Subcutaneous abdominal adipose tissue (tissue), 5 donors: ENCODE measurements at regions not wholly inside any gene's neighbourhood (a gene's known extent, or its start where the extent isn't known, plus 50 kb on each side); places are given as distances from the start of the nearest gene placed in this dataset.
"Not testable (repeated sequence)": the region's sequence is repeated elsewhere in the genome, so short reads cannot be mapped to it uniquely, and the experiment has no call there.

Experiments
- H3K27ac ChIP-seq: one replicate; pipeline ENCODE4 v1.7.0; 2013; ENCODE audit warnings: low read depth, mild to moderate bottlenecking, inconsistent platforms, low read length, moderate library complexity
- H3K27me3 ChIP-seq, 5 donors: one replicate each; pipeline ENCODE4 v1.7.0; 2013; ENCODE audit warnings: low read length in 5 of 5, inconsistent platforms in 1 of 5; ENCODE audit not compliant: control insufficient read depth in 5 of 5, insufficient read depth in 4 of 5
- H3K36me3 ChIP-seq, 5 donors: one replicate each; pipeline ENCODE4 v1.7.0; 2013; ENCODE audit warnings: low read length in 5 of 5; ENCODE audit not compliant: control insufficient read depth in 5 of 5, insufficient read depth in 5 of 5
- H3K4me1 ChIP-seq, 5 donors: one replicate each; pipeline ENCODE4 v1.7.0; 2013; ENCODE audit warnings: low read length in 5 of 5, mild to moderate bottlenecking in 3 of 5, moderate library complexity in 1 of 5; ENCODE audit not compliant: control insufficient read depth in 5 of 5, insufficient read depth in 5 of 5
- H3K4me3 ChIP-seq, 5 donors: one replicate each; pipeline ENCODE4 v1.7.0; 2013; ENCODE audit warnings: low read length in 5 of 5, low read depth in 1 of 5
- H3K9ac ChIP-seq, 5 donors: one replicate each; pipeline ENCODE4 v1.7.0; 2013; ENCODE audit warnings: low read length in 5 of 5, mild to moderate bottlenecking in 4 of 5, moderate library complexity in 3 of 5
- H3K9me3 ChIP-seq, 5 donors: one replicate each; pipeline ENCODE4 v1.7.0; 2013; ENCODE audit warnings: low read length in 5 of 5; ENCODE audit not compliant: control insufficient read depth in 5 of 5
- donor health status: healthy.
- donor health status: healthy.
- donor health status: healthy.
- donor health status: healthy.
- donor health status: healthy.

- Histone ChIP-seq H3K9me3 (no peaks in the 10 kb centered on the region), H3K4me3 (no peak overlapping the region), H3K27me3 (peaks cover 0 to 4% (median 0%) of the 10 kb centered on the region in 5 donors), H3K27ac (no peak overlapping the region), H3K36me3 (no peaks in the 10 kb centered on the region), H3K9ac (no peak overlapping the region), H3K4me1 (no peaks in the 10 kb centered on the region)
These were observed 80.7 kb upstream of the CHST15 start for GRCh38 chr10:124174071-124174566.

- H3K4me3 ChIP-seq, result no peak overlapping the region
- H3K9ac ChIP-seq, result no peak overlapping the region
- no peaks in the 10 kb centered on the region for H3K36me3 ChIP-seq
- no peaks in the 10 kb centered on the region for H3K9me3 ChIP-seq
- H3K4me1 ChIP-seq, result no peaks in the 10 kb centered on the region
- H3K27ac ChIP-seq, result no peak overlapping the region
- H3K27me3 ChIP-seq, result peaks cover 0 to 4% (median 0%) of the 10 kb centered on the region in 5 donors
These were observed 80.0 kb upstream of the CHST15 start for GRCh38 chr10:124173298-124173900.

- Histone ChIP-seq H3K4me3 (no peak overlapping the region), H3K4me1 (no peaks in the 10 kb centered on the region), H3K9me3 (no peaks in the 10 kb centered on the region), H3K27ac (no peak overlapping the region), H3K36me3 (no peaks in the 10 kb centered on the region), H3K27me3 (peaks cover 0 to 4% (median 0%) of the 10 kb centered on the region in 5 donors), H3K9ac (no peak overlapping the region)
These were observed 79.0 kb upstream of the CHST15 start for GRCh38 chr10:124172181-124172916.

GRCh38 chr10:124171561-124171960 lies 78.2 kb upstream of the CHST15 start:
- Histone ChIP-seq H3K36me3 (no peaks in the 10 kb centered on the region), H3K9me3 (no peaks in the 10 kb centered on the region), H3K27ac (no peak overlapping the region), H3K9ac (no peak overlapping the region), H3K4me1 (no peaks in the 10 kb centered on the region), H3K4me3 (no peak overlapping the region), H3K27me3 (peaks cover 0 to 4% (median 0%) of the 10 kb centered on the region in 5 donors)

- Histone ChIP-seq H3K9me3 (no peaks in the 10 kb centered on the region), H3K27me3 (peaks cover 0 to 4% (median 0%) of the 10 kb centered on the region in 5 donors), H3K4me3 (no peak overlapping the region), H3K4me1 (no peaks in the 10 kb centered on the region), H3K36me3 (no peaks in the 10 kb centered on the region), H3K27ac (no peak overlapping the region), H3K9ac (no peak overlapping the region)
These were observed 77.2 kb upstream of the CHST15 start for GRCh38 chr10:124170631-124171030.

GRCh38 chr10:124168991-124169802 lies 75.8 kb upstream of the CHST15 start:
- no peaks in the 10 kb centered on the region for H3K4me1 ChIP-seq
- peaks cover 0 to 4% (median 0%) of the 10 kb centered on the region in 5 donors for H3K27me3 ChIP-seq
- no peak overlapping the region for H3K9ac ChIP-seq
- H3K27ac ChIP-seq, result no peak overlapping the region
- no peaks in the 10 kb centered on the region for H3K9me3 ChIP-seq
- no peak overlapping the region for H3K4me3 ChIP-seq
- H3K36me3 ChIP-seq, result no peaks in the 10 kb centered on the region

- H3K4me1 ChIP-seq, result peaks cover 0 to 4% (median 0%) of the 10 kb centered on the region in 5 donors
- no peaks in the 10 kb centered on the region for H3K36me3 ChIP-seq
- H3K27me3 ChIP-seq, result peaks cover 0 to 4% (median 0%) of the 10 kb centered on the region in 5 donors
- H3K27ac ChIP-seq, result no peak overlapping the region
- no peak overlapping the region for H3K4me3 ChIP-seq
- H3K9me3 ChIP-seq, result no peaks in the 10 kb centered on the region
- H3K9ac ChIP-seq, result no peak overlapping the region
These were observed 75.2 kb upstream of the CHST15 start for GRCh38 chr10:124168581-124168980.

GRCh38 chr10:124167925-124168324 lies 74.5 kb upstream of the CHST15 start:
- not testable (repeated sequence) for H3K9me3 ChIP-seq, H3K36me3 ChIP-seq, H3K4me1 ChIP-seq, H3K27me3 ChIP-seq, H3K27ac ChIP-seq, H3K4me3 ChIP-seq, H3K9ac ChIP-seq

GRCh38 chr10:124166431-124167125 lies 73.2 kb upstream of the CHST15 start:
- no peak overlapping the region for H3K9ac ChIP-seq
- no peaks in the 10 kb centered on the region for H3K9me3 ChIP-seq
- peaks cover 0 to 6% (median 0%) of the 10 kb centered on the region in 5 donors for H3K4me1 ChIP-seq
- H3K27ac ChIP-seq, result no peak overlapping the region
- peaks cover 0 to 9% (median 0%) of the 10 kb centered on the region in 5 donors for H3K27me3 ChIP-seq
- H3K4me3 ChIP-seq, result no peak overlapping the region
- no peaks in the 10 kb centered on the region for H3K36me3 ChIP-seq
